Adrenal gland (tissue), 5 donors: ENCODE measurements at regions not wholly inside any gene's neighbourhood (a gene's known extent, or its start where the extent isn't known, plus 50 kb on each side); places are given as distances from the start of the nearest gene placed in this dataset.

Experiments used
- CTCF ChIP-seq, 6 experiments: fragments of 450-650 bp in 4 of 6; fragments of 200-600 bp in 2 of 6; sonication (generic) in 1 of 6; IDR thresholded peaks; 1 replicate in 5 of 6; 2 replicates in 1 of 6; pipeline versions ENCODE4 v1.5.1 to v1.8.0; 2016 to 2021; ENCODE audit warnings: antibody characterized with exemption in 6 of 6, mild to moderate bottlenecking in 2 of 6, moderate library complexity in 1 of 6
- POLR2A ChIP-seq, 2 donors: fragments of 450-650 bp; IDR thresholded peaks; one replicate each; pipeline ENCODE4 v1.6.1; 2017; ENCODE audit warnings: antibody characterized with exemption in 2 of 2, mild to moderate bottlenecking in 2 of 2, moderate library complexity in 1 of 2
- donor health status: DM: no; HTN: no; CAD: no.

GRCh38 chr7:52525772-52526341, 509.6 kb upstream of the POM121L12 start:
- TF ChIP-seq CTCF (IDR thresholded peaks at IDR 0.05) (no peak), POLR2A (IDR thresholded peaks at IDR 0.05) (no peak)
